HCT116 (cell line): ENCODE measurements at regions not wholly inside any gene's neighbourhood (a gene's known extent, or its start where the extent isn't known, plus 50 kb on each side); places are given as distances from the start of the nearest gene placed in this dataset.

Source experiments
- ATAC-seq: fragments of 200-7000 bp; cut with Tn5 transposase; 2 replicates; pipeline ENCODE4 v1.9.1; 2020; ENCODE audit warnings: mild to moderate bottlenecking, moderate library complexity
- BruUV-seq: library from RNA; stranded (reverse); fragments of 400-500 nt; replicated peaks from 2 replicates; lab custom pipeline; 2021; lab: Mats Ljungman, UMichigan
- CTCF ChIA-PET: fragments of 300-600 bp; sonication (Branson Sonifier 250); formaldehyde crosslinking; loops from one replicate; lab custom pipeline; 2021; ENCODE audit warnings: antibody characterized with exemption; lab: Charles Lee
- POLR2A ChIA-PET: fragments of 300-600, 350-600 bp; sonication (Branson Sonifier 250); formaldehyde crosslinking; loops from one replicate; lab custom pipeline; 2021; ENCODE audit warnings: antibody characterized with exemption; lab: Charles Lee
- RAD21 ChIA-PET, 2 experiments: fragments of 300-600 bp; sonication (Branson Sonifier 250); formaldehyde crosslinking; loops; one replicate each; lab custom pipeline; 2023; ENCODE audit warnings: low total read pairs in 2 of 2; ENCODE audit not compliant: uncharacterized antibody in 2 of 2, unreplicated experiment in 2 of 2, low non-redundant PET in 1 of 2; lab: Charles Lee
- DNase-seq: peaks from one replicate; pipeline ENCODE4 v3.0.0-alpha.2; 2010; ENCODE audit warnings: low read depth, low spot score
- H2AFZ ChIP-seq: fragments of 200-600 bp; shearing (Covaris generic), sonication (generic); 2 replicates; pipeline ENCODE4 v1.6.1; 2017; ENCODE audit warnings: low read depth, mixed run types, mixed read lengths, antibody characterized with exemption, low read length; ENCODE audit not compliant: poor library complexity, severe bottlenecking
- H3K27ac ChIP-seq: 2 replicates; pipeline ENCODE4 v1.5.1; 2012; ENCODE audit warnings: low read depth, low read length
- H3K27me3 ChIP-seq: fragments of 200-600 bp; sonication (generic); 2 replicates; pipeline ENCODE4 v1.6.1; 2016; ENCODE audit warnings: mixed run types, low read length, mixed read lengths; ENCODE audit not compliant: insufficient read depth
- H3K36me3 ChIP-seq, 2 experiments: fragments of 200-500 bp in 1 of 2; fragments of 200-600 bp in 1 of 2; sonication (Bioruptor generic) in 1 of 2; sonication (generic) in 1 of 2; 2 replicates each; pipeline versions ENCODE4 v1.5.1 to v1.6.1; 2014 to 2016; ENCODE audit warnings: low read length in 2 of 2, inconsistent platforms in 1 of 2, mixed read lengths in 1 of 2, mixed run types in 1 of 2; ENCODE audit not compliant: insufficient read depth in 2 of 2, control insufficient read depth in 1 of 2
- H3K4me1 ChIP-seq, 2 experiments: fragments of 200-600 bp in 1 of 2; sonication (generic) in 1 of 2; 2 replicates each; pipeline versions ENCODE4 v1.5.1 to v1.6.1; 2012 to 2017; ENCODE audit warnings: low read length in 2 of 2, inconsistent platforms in 1 of 2, mild to moderate bottlenecking in 1 of 2, mixed read lengths in 1 of 2, mixed run types in 1 of 2, moderate library complexity in 1 of 2; ENCODE audit not compliant: insufficient read depth in 2 of 2, control insufficient read depth in 1 of 2
- H3K4me2 ChIP-seq: fragments of 200-600 bp; sonication (generic); 2 replicates; pipeline ENCODE4 v1.6.1; 2017; ENCODE audit warnings: mixed run types, low read length, mixed read lengths
- H3K4me3 ChIP-seq, 2 experiments: fragments of 200-600 bp in 1 of 2; sonication (generic) in 1 of 2; replicated peaks in 1 of 2; 2 replicates each; pipeline ENCODE4 v1.5.1; 2011 to 2016; ENCODE audit warnings: low read length in 2 of 2, control low read depth in 1 of 2, low read depth in 1 of 2, mild to moderate bottlenecking in 1 of 2, mixed read lengths in 1 of 2, mixed run types in 1 of 2
- H3K79me2 ChIP-seq: fragments of 200-600 bp; sonication (generic); 2 replicates; pipeline ENCODE4 v1.6.1; 2017; ENCODE audit warnings: mild to moderate bottlenecking, mixed run types, low read length, moderate library complexity, mixed read lengths; ENCODE audit not compliant: insufficient read depth
- H3K9ac ChIP-seq: fragments of 200-600 bp; sonication (generic); 2 replicates; pipeline ENCODE4 v1.6.1; 2016; ENCODE audit warnings: low read length, mixed read lengths
- H3K9me2 ChIP-seq: fragments of 200-600 bp; sonication (generic), shearing (Covaris generic); 2 replicates; pipeline ENCODE4 v1.6.1; 2017; ENCODE audit warnings: mixed run types, mild to moderate bottlenecking, moderate library complexity; ENCODE audit not compliant: insufficient read depth
- H3K9me3 ChIP-seq, 2 experiments: fragments of 200-500 bp in 1 of 2; fragments of 200-600 bp in 1 of 2; sonication (Bioruptor generic) in 1 of 2; sonication (generic) in 1 of 2; 2 replicates each; pipeline ENCODE4 v1.6.1; 2014 to 2017; ENCODE audit warnings: low read length in 2 of 2, mixed read lengths in 2 of 2, inconsistent platforms in 1 of 2, low read depth in 1 of 2, mild to moderate bottlenecking in 1 of 2, mixed run types in 1 of 2, moderate library complexity in 1 of 2; ENCODE audit not compliant: control insufficient read depth in 1 of 2, insufficient read depth in 1 of 2
- H4K20me1 ChIP-seq: fragments of 200-600 bp; sonication (generic), shearing (Covaris generic); 2 replicates; pipeline ENCODE4 v1.6.1; 2017; ENCODE audit warnings: mixed run types, mild to moderate bottlenecking, moderate library complexity; ENCODE audit not compliant: insufficient read depth
- CBX3 ChIP-seq: IDR thresholded peaks from 2 replicates; pipeline ENCODE4 v1.6.1; 2012; ENCODE audit warnings: low read depth
- CEBPB ChIP-seq: IDR thresholded peaks from 2 replicates; pipeline ENCODE4 v1.6.1; 2012; ENCODE audit warnings: low read depth
- EGR1 ChIP-seq: IDR thresholded peaks from 2 replicates; pipeline ENCODE4 v1.6.1; 2012; ENCODE audit warnings: low read depth
- ELF1 ChIP-seq: IDR thresholded peaks from 2 replicates; pipeline ENCODE4 v1.6.1; 2012; ENCODE audit warnings: low read depth, borderline replicate concordance
- EZH2 ChIP-seq: fragments of 200-600 bp; sonication (generic); IDR thresholded peaks from 2 replicates; pipeline ENCODE4 v1.6.1; 2017; ENCODE audit warnings: antibody characterized with exemption, mixed run types
- EZH2phosphoT487 ChIP-seq: fragments of 200-600 bp; IDR thresholded peaks from 2 replicates; pipeline ENCODE4 v1.6.1; 2018; ENCODE audit warnings: antibody characterized with exemption, borderline replicate concordance
- FOSL1 ChIP-seq: IDR thresholded peaks from 2 replicates; pipeline ENCODE4 v1.6.1; 2012; ENCODE audit warnings: low read depth
- JUND ChIP-seq: IDR thresholded peaks from 2 replicates; pipeline ENCODE4 v1.6.1; 2012
- POLR2A ChIP-seq: IDR thresholded peaks from 2 replicates; pipeline ENCODE4 v1.7.0; 2011; ENCODE audit warnings: borderline replicate concordance; ENCODE audit not compliant: insufficient read depth, insufficient read length; ENCODE audit errors: extremely low read depth
- POLR2AphosphoS5 ChIP-seq: IDR thresholded peaks from 2 replicates; pipeline ENCODE4 v1.6.1; 2011; ENCODE audit warnings: mild to moderate bottlenecking, low read depth, low read length, moderate library complexity
- SIN3A ChIP-seq: IDR thresholded peaks from 2 replicates; pipeline ENCODE4 v1.6.1; 2012; ENCODE audit warnings: low read depth
- SRF ChIP-seq: IDR thresholded peaks from 2 replicates; pipeline ENCODE4 v1.6.1; 2012; ENCODE audit warnings: low read depth
- YY1 ChIP-seq: IDR thresholded peaks from 2 replicates; pipeline ENCODE4 v1.6.1; 2011; ENCODE audit warnings: low read length, low read depth, moderate library complexity, mild to moderate bottlenecking; ENCODE audit not compliant: insufficient replicate concordance; ENCODE audit errors: extremely low read depth
- ZNF274 ChIP-seq: fragments of 200-500 bp; sonication (Bioruptor generic); IDR thresholded peaks from 2 replicates; pipeline ENCODE4 v1.6.1; 2014; ENCODE audit warnings: mild to moderate bottlenecking, low read depth, low read length, inconsistent platforms
- intact Hi-C: fragments of 100-400 bp; cut with micrococcal nuclease; formaldehyde crosslinking; loops from 2 replicates; pipeline ENCODE4 v1.10.0; 2022
- TF ChIP-seq, protein P1 (sequence below): IDR thresholded peaks from 2 replicates; pipeline ENCODE4 v1.6.1; 2012
- TF ChIP-seq, protein P2 (sequence below): IDR thresholded peaks from 2 replicates; pipeline ENCODE4 v1.6.1; 2012; ENCODE audit warnings: low read depth
- TF ChIP-seq, protein P3 (sequence below): IDR thresholded peaks from 2 replicates; pipeline ENCODE4 v1.6.1; 2012
- TF ChIP-seq, protein P4 (sequence below), 3 experiments: fragments of 200-600 bp in 1 of 3; sonication (generic) in 1 of 3; IDR thresholded peaks in 2 of 3; conservative IDR thresholded peaks in 1 of 3; 2 replicates each; pipeline ENCODE4 v1.5.1; 2012 to 2017; ENCODE audit warnings: low read depth in 2 of 3, low read length in 2 of 3, antibody characterized with exemption in 1 of 3, borderline replicate concordance in 1 of 3, control low read depth in 1 of 3, mild to moderate bottlenecking in 1 of 3, mixed read lengths in 1 of 3, mixed run types in 1 of 3, moderate library complexity in 1 of 3; ENCODE audit not compliant: insufficient read depth in 1 of 3

DNA sequence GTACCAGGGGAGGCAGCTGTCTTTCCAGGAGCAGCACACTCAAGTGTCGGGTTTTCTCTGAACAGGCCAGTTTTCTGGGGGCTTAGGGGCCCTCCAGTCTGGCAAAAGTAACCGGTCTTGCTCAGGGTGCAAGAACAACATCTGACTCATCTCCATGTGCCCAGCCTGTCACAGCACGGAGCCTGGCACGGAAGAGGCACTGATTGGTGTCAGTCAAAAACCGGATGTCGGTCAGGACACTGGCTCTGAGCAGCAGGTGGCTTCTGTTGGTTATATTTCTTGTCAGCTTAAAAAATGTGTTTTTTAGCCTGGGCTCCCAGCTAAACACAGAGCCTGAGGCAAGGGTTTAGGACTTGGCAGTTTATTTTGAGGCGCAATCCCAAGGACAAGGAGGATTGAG lies 139.9 kb downstream of the FBLN2 start:
- BruUV-seq: no TSS peak
- Histone ChIP-seq H3K9me3 (no peaks in the 10 kb centered on the region), H3K36me3 (no peaks in the 10 kb centered on the region), H3K9ac (no peak overlapping the region), H3K4me2 (no peak overlapping the region), H3K27ac (no peak overlapping the region), H3K4me1 (no peaks in the 10 kb centered on the region), H4K20me1 (no peaks in the 10 kb centered on the region), H3K4me3 (no peak overlapping the region), H3K79me2 (no peaks in the 10 kb centered on the region), H3K9me2 (no peaks in the 10 kb centered on the region), H2AFZ (no peak overlapping the region), H3K27me3 (peaks cover 28% of the 10 kb centered on the region)
- DNase-seq (no peak), ATAC-seq (no peak)
- intact Hi-C loops: no loop called here
- RAD21 ChIA-PET: no interaction called here
- POLR2A ChIA-PET: no interaction called here
- TF ChIP-seq EZH2: no peak
- no peak for TF ChIP-seq YY1
- no peak for TF ChIP-seq CEBPB
- TF ChIP-seq CBX3: no peak
- TF ChIP-seq, protein P1, sequence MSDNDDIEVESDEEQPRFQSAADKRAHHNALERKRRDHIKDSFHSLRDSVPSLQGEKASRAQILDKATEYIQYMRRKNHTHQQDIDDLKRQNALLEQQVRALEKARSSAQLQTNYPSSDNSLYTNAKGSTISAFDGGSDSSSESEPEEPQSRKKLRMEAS: no peak
- TF ChIP-seq ELF1: no peak
- TF ChIP-seq FOSL1: no peak
- TF ChIP-seq, protein P2, sequence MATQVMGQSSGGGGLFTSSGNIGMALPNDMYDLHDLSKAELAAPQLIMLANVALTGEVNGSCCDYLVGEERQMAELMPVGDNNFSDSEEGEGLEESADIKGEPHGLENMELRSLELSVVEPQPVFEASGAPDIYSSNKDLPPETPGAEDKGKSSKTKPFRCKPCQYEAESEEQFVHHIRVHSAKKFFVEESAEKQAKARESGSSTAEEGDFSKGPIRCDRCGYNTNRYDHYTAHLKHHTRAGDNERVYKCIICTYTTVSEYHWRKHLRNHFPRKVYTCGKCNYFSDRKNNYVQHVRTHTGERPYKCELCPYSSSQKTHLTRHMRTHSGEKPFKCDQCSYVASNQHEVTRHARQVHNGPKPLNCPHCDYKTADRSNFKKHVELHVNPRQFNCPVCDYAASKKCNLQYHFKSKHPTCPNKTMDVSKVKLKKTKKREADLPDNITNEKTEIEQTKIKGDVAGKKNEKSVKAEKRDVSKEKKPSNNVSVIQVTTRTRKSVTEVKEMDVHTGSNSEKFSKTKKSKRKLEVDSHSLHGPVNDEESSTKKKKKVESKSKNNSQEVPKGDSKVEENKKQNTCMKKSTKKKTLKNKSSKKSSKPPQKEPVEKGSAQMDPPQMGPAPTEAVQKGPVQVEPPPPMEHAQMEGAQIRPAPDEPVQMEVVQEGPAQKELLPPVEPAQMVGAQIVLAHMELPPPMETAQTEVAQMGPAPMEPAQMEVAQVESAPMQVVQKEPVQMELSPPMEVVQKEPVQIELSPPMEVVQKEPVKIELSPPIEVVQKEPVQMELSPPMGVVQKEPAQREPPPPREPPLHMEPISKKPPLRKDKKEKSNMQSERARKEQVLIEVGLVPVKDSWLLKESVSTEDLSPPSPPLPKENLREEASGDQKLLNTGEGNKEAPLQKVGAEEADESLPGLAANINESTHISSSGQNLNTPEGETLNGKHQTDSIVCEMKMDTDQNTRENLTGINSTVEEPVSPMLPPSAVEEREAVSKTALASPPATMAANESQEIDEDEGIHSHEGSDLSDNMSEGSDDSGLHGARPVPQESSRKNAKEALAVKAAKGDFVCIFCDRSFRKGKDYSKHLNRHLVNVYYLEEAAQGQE: no peak
- TF ChIP-seq POLR2AphosphoS5: no peak
- TF ChIP-seq, protein P3, sequence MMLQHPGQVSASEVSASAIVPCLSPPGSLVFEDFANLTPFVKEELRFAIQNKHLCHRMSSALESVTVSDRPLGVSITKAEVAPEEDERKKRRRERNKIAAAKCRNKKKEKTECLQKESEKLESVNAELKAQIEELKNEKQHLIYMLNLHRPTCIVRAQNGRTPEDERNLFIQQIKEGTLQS: no peak
- TF ChIP-seq ZNF274: no peak
- no peak for TF ChIP-seq POLR2A
- no peak for TF ChIP-seq EZH2phosphoT487
- no peak for TF ChIP-seq SIN3A
- no peak for TF ChIP-seq SRF
- no peak for TF ChIP-seq JUND
- TF ChIP-seq, protein P4, sequence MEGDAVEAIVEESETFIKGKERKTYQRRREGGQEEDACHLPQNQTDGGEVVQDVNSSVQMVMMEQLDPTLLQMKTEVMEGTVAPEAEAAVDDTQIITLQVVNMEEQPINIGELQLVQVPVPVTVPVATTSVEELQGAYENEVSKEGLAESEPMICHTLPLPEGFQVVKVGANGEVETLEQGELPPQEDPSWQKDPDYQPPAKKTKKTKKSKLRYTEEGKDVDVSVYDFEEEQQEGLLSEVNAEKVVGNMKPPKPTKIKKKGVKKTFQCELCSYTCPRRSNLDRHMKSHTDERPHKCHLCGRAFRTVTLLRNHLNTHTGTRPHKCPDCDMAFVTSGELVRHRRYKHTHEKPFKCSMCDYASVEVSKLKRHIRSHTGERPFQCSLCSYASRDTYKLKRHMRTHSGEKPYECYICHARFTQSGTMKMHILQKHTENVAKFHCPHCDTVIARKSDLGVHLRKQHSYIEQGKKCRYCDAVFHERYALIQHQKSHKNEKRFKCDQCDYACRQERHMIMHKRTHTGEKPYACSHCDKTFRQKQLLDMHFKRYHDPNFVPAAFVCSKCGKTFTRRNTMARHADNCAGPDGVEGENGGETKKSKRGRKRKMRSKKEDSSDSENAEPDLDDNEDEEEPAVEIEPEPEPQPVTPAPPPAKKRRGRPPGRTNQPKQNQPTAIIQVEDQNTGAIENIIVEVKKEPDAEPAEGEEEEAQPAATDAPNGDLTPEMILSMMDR (IDR thresholded peaks at IDR 0.05 in 2 of 3, conservative IDR thresholded peaks at IDR 0.05 in 1 of 3; ENCODE audit: borderline replicate concordance in 1 of 3, insufficient read depth in 1 of 3, low read depth in 2 of 3, low read length in 2 of 3): no peak
- no peak for TF ChIP-seq EGR1
- CTCF ChIA-PET: no interaction called here
